Sciatic nerve (tissue), 2 donors: ENCODE measurements at regions not wholly inside any gene's neighbourhood (a gene's known extent, or its start where the extent isn't known, plus 50 kb on each side); places are given as distances from the start of the nearest gene placed in this dataset.
"Not testable (repeated sequence)": the region's sequence is repeated elsewhere in the genome, so short reads cannot be mapped to it uniquely, and the experiment has no call there.

Experiments
- ATAC-seq: fragments of 200-7000 bp; cut with Tn5 transposase; one replicate; pipeline ENCODE4 v1.9.1; 2020; ENCODE audit warnings: mild to moderate bottlenecking, moderate library complexity
- DNase-seq: peaks from one replicate; pipeline ENCODE4 v3.0.0-alpha.2; 2020; ENCODE audit warnings: low spot score
- intact Hi-C: fragments of 100-400 bp; cut with DNase I; formaldehyde crosslinking; loops from one replicate; pipeline ENCODE4 v1.14.2; 2022
- donor health status: DM: no; HTN: no; CAD: no.
- donor health status: DM: no; HTN: no; CAD: no.

GRCh38 chr4:62548765-62549164 is 1348.6 kb downstream of the ADGRL3 start:
- intact Hi-C loops, result no loop called here
- ATAC-seq, result no peak
- no peak for DNase-seq

GRCh38 chr4:62548108-62548524 is 1348.0 kb downstream of the ADGRL3 start:
- DNase-seq (no peak), ATAC-seq (no peak)
- intact Hi-C loops, result no loop called here

- intact Hi-C loops, result no loop called here
- no peak for ATAC-seq
- DNase-seq, result no peak
These were observed 1344.3 kb downstream of the ADGRL3 start for GRCh38 chr4:62544428-62544827.

GRCh38 chr4:62543002-62543401 is 1342.9 kb downstream of the ADGRL3 start:
- ATAC-seq (no peak), DNase-seq (no peak)
- intact Hi-C loops, result no loop called here

DNA sequence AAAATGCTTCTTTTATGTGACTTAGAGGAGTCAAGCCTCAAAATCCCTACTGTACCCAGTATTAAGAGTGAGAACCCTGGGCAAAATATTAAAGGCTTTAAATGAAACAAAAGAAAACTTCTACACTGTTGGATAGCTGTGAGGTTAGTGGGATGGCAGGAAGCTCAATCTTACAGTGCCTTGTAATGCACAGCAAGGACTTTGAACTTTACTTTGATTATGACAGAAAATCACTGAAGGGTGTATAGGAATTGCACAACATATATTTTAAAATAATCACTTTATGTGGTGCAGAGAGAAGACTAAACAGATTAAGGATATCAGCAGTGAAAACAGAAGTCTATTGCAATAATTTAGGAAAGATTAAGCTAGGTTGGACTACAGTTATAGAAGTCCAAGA is 1333.4 kb downstream of the ADGRL3 start:
- DNase-seq (no peak), ATAC-seq (no peak)
- intact Hi-C loops, result no loop called here

DNA sequence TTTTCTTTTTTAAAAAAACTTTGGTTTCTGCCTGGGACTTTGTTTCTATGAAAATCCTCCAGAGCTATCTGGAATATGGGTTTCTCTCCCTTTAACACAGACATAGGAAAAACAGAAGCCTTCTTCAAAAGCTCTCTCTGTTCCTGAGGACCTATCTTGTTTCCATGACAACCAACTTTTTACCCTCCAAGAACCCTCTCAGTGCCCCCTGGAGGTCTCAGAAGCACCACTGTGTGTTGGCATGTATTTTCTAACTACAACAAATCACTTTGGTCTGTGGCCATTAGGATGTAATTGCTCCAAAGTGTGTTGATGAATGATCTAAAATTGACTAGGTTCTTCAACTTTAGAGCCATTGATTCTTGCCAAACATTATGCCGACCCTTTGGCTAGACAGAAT is 1331.6 kb downstream of the ADGRL3 start:
- intact Hi-C loops, result no loop called here
- ATAC-seq, result no peak
- DNase-seq, result no peak

DNA sequence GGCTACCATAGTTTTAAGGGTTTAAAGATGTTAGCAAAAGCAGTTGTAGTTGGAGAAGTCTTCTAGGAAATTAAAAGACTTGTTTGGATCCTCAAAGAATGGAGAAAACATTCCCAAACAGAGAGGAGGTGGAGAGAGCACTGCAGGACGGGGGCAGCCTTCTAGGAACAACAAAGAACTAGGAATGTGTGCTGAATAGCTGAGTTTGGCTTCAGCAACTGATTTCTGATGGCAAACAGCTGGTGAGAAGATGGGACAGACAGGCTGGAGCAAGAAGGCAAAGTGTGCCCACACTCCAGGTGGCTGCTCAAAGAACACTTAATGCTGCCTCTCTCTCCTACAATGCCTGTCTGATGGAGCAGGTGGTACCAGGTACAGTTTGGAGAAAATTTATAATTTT is 1331.1 kb downstream of the ADGRL3 start:
- DNase-seq (no peak), ATAC-seq (no peak)
- intact Hi-C loops, result no loop called here

DNA sequence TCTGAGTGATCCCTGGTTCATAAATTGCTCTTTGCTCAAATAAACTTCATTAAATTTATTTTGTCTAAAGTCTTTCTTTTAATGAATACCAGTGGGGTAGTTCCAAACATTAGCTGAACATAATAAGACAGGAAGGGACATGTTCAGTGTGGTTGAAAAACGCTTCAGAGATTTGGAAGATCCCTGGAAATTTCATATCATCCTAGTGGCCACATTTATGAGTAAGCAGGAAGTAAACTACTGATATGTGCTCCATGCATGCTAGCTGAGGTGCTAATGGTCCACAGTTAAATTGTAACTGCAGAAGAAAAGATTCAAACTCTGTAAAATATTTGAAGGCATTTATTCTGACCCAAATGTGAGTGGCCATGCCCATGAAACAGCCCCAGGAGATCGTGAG is 1328.7 kb downstream of the ADGRL3 start:
- ATAC-seq, result no peak
- no peak for DNase-seq
- intact Hi-C loops, result loop anchor here (1.0 kb wide), 1 partner anchor 31 kb away; no protein-coding TSS in a partner anchor

- intact Hi-C loops, result no loop called here
- DNase-seq (no peak), ATAC-seq (no peak)
These were observed 1326.5 kb downstream of the ADGRL3 start for GRCh38 chr4:62526671-62527070.

GRCh38 chr4:62523256-62523655 is 1323.1 kb downstream of the ADGRL3 start:
- DNase-seq (no peak), ATAC-seq (no peak)
- intact Hi-C loops, result no loop called here

DNA sequence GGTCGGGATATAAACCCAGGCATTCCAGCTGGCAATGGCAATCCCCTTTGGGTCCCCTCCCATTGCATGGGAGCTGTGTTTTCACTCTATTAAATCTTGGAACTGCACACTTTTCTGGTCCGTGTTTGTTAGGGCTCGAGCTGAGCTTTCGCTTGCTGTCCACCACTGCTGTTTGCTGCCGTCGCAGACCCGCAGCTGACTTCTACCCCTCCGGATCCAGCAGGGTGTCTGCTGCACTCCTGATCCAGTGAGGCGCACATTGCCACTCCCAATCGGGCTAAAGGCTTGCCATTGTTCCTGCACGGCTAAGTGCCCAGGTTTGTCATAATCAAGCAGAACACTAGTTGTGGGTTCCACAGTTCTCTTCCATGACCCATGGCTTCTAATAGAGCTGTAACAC is 1322.1 kb downstream of the ADGRL3 start:
- ATAC-seq, result no peak
- no peak for DNase-seq
- intact Hi-C loops, result no loop called here

GRCh38 chr4:62517716-62518115 is 1317.6 kb downstream of the ADGRL3 start:
- ATAC-seq (peak; percentile 62), DNase-seq (no peak)
- intact Hi-C loops, result no loop called here

GRCh38 chr4:62513306-62513705 is 1313.2 kb downstream of the ADGRL3 start:
- intact Hi-C loops, result no loop called here
- no peak for ATAC-seq

GRCh38 chr4:62512271-62512670 is 1312.1 kb downstream of the ADGRL3 start:
- no peak for DNase-seq
- ATAC-seq, result no peak
- intact Hi-C loops, result no loop called here

More at GRCh38 chr4:62513306-62513705, 1313.2 kb downstream of the ADGRL3 start:
- DNase-seq, result no peak

GRCh38 chr4:62510228-62510627 is 1310.1 kb downstream of the ADGRL3 start:
- intact Hi-C loops, result no loop called here
- DNase-seq (no peak), ATAC-seq (no peak)

GRCh38 chr4:62500296-62500695 is 1300.2 kb downstream of the ADGRL3 start:
- DNase-seq (no peak), ATAC-seq (no peak)
- intact Hi-C loops, result no loop called here

DNA sequence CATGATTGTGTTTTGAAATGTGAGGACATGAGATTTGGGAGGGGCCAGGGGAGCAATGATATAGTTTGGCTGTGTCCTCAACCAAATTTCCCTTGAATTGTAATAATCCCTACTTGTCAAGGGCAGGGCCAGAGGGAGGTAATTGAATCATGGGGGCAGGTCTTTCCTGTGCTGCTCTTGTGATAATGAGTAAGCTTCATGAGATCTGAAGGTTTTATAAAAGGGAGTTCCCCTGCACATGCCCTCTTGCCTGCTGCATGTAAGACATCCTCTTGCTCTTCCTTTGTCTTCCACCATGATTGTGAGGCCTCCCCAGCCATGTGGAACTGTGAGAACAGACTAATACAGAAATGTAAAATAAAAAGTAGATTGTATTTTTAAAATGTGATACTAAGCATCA is 1294.9 kb downstream of the ADGRL3 start:
- DNase-seq (no peak), ATAC-seq (no peak)
- intact Hi-C loops, result no loop called here

- DNase-seq, ATAC-seq, intact Hi-C loops: not testable (repeated sequence)
These were observed 1291.6 kb downstream of the ADGRL3 start for GRCh38 chr4:62491756-62492155.

DNA sequence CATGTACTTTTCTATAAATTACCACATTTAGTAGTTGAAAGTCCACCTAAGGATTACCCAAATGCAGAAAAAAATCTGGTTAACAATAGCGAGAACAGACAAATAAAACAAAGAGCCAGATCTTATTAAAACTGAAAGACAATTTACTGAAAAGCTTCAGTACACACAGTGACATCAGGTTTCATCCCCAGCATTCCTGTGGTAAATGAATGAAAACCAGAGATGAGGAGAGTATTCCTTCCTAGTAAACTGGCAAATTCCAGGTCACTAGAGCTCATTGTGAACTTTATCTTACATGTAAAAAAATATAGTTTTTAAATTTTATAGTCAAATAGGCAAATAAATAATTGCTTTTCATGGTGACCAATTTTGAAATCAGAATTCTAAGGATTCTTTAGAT is 1290.5 kb downstream of the ADGRL3 start:
- ATAC-seq (no peak), DNase-seq (no peak)

DNA sequence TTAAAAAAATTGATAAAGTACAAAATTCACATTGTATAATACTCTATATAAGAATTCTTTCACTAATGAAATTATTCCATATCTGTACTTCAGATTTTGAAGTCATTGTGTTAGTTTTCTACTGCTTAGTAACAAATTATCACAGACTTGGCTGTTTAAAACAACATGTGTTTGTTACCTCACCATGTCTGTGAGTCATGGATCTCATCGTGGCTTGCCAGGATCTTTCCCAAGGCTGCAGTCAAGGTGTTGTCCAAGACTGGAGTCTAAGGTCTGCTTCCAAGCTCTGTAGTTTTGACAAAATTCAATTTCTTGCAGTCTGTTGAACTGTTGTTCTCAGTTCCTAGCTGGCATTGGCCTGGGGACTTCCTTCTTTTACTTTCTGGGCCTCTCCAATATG is 1286.9 kb downstream of the ADGRL3 start:
- intact Hi-C loops, result no loop called here
- no peak for ATAC-seq
- DNase-seq, result no peak

More for the DNA sequence above, 1290.5 kb downstream of the ADGRL3 start:
- intact Hi-C loops, result no loop called here

DNA sequence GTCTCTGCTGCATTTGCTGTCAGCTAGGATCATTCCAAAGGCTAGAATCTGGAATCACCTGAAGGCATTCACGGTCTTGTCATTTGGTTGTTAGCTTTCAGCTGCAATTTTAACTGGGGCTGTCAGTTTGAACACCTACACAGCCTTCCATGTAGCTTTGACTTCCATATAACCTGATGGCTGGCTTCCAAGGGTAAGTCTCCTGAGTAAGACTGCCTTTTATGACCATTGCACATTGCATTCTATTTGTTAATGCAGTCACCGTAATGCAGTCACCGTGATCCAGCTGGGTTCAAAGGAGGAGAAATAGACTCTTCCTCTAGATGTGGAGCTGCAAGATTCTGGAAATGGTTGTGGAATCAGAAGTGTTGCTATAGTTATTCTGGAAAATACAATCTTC is 1284.2 kb downstream of the ADGRL3 start:
- no peak for ATAC-seq
- intact Hi-C loops, result no loop called here
- no peak for DNase-seq

- DNase-seq (no peak), ATAC-seq (no peak)
- intact Hi-C loops, result no loop called here
These were observed 1282.2 kb downstream of the ADGRL3 start for GRCh38 chr4:62482355-62482754.
